GM12878 (cell line): ENCODE measurements at regions not wholly inside any gene's neighbourhood (a gene's known extent, or its start where the extent isn't known, plus 50 kb on each side); places are given as distances from the start of the nearest gene placed in this dataset.

Experiments used
- MXI1 ChIP-seq: fragments of 150-350 bp; IDR thresholded peaks from 2 replicates; pipeline ENCODE4 v1.6.1; 2011; ENCODE audit warnings: low read depth, mild to moderate bottlenecking, inconsistent platforms, low read length, improper control_type of control experiment
- RBBP5 ChIP-seq: fragments of 200-600 bp; sonication (generic); conservative IDR thresholded peaks from 2 replicates; pipeline ENCODE4 v1.6.1; 2016
- TAF1 ChIP-seq: IDR thresholded peaks from 2 replicates; pipeline ENCODE4 v1.6.1; 2011; ENCODE audit warnings: mild to moderate bottlenecking, low read depth, low read length, borderline replicate concordance
- TF ChIP-seq, protein P1 (sequence below), 3 experiments: IDR thresholded peaks in 2 of 3; conservative IDR thresholded peaks in 1 of 3; 2 replicates each; pipeline ENCODE4 v1.5.1; 2011; ENCODE audit warnings: low read depth in 3 of 3, low read length in 3 of 3, mild to moderate bottlenecking in 3 of 3, control low read depth in 2 of 3, moderate library complexity in 2 of 3, inconsistent platforms in 1 of 3, mixed read lengths in 1 of 3; ENCODE audit not compliant: control insufficient read depth in 2 of 3, insufficient read depth in 1 of 3; ENCODE audit errors: extremely low read depth in 1 of 3

DNA sequence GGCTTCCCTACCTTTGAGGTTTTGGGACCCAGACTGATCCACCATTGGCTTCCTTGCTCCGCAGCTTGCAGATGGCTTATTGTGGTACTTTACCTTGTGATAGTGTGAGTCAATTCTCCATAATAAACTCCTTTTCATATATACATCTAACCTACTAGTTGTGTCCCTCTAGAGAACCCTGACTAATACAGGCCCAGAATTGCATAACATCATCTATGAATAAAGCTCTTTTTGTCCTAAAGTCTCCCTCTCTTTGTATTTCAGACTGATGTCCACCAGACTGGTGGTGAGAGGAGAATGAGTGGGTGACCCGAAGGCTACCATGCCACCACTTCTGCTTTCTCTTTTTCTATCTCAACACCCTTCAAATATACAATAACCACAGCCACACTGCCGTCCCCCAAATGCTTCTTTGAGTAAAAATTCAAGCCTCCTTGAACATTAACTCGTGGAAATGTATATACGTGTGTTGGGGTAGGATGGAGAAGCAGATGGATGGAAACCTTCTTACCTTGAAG, 265.7 kb downstream of the PTBP2 start:
- TF ChIP-seq MXI1 (no peak), TAF1 (no peak), RBBP5 (no peak)
- TF ChIP-seq, protein P1, sequence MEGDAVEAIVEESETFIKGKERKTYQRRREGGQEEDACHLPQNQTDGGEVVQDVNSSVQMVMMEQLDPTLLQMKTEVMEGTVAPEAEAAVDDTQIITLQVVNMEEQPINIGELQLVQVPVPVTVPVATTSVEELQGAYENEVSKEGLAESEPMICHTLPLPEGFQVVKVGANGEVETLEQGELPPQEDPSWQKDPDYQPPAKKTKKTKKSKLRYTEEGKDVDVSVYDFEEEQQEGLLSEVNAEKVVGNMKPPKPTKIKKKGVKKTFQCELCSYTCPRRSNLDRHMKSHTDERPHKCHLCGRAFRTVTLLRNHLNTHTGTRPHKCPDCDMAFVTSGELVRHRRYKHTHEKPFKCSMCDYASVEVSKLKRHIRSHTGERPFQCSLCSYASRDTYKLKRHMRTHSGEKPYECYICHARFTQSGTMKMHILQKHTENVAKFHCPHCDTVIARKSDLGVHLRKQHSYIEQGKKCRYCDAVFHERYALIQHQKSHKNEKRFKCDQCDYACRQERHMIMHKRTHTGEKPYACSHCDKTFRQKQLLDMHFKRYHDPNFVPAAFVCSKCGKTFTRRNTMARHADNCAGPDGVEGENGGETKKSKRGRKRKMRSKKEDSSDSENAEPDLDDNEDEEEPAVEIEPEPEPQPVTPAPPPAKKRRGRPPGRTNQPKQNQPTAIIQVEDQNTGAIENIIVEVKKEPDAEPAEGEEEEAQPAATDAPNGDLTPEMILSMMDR (IDR thresholded peaks at IDR 0.05 in 2 of 3, conservative IDR thresholded peaks at IDR 0.05 in 1 of 3; ENCODE audit: control insufficient read depth in 2 of 3, extremely low read depth in 1 of 3, insufficient read depth in 1 of 3, low read depth in 3 of 3, low read length in 3 of 3), result no peak
